ENCODE measurements at regions not wholly inside any gene's neighbourhood (a gene's known extent, or its start where the extent isn't known, plus 50 kb on each side); places are given as distances from the start of the nearest gene placed in this dataset.

GRCh38 chr4:132502096-132502552 is 647.0 kb upstream of the PCDH10 start:
- DNase-seq = no peak
- Histone ChIP-seq H3K4me3 (ENCODE audit: low read length) (no peak overlapping the region), H3K27ac (ENCODE audit: low read length) (no peak overlapping the region), H3K9me3 (replicated peaks; ENCODE audit: control insufficient read depth, low read depth, low read length) (no peaks in the 10 kb centered on the region), H3K36me3 (ENCODE audit: control insufficient read depth, insufficient read depth, low read length) (no peaks in the 10 kb centered on the region), H3K4me1 (ENCODE audit: control insufficient read depth, insufficient read depth, low read length) (no peaks in the 10 kb centered on the region), H3K27me3 (ENCODE audit: control insufficient read depth, insufficient read depth, low read length) (no peaks in the 10 kb centered on the region)

GRCh38 chr4:132504438-132504837 is 644.7 kb upstream of the PCDH10 start:
- WGBS (ENCODE audit: insufficient coverage) = 77% methylated on average over 2 of the region's 2 CpGs
- Histone ChIP-seq H3K9me3 (replicated peaks; ENCODE audit: control insufficient read depth, low read depth, low read length) (no peaks in the 10 kb centered on the region), H3K4me1 (ENCODE audit: control insufficient read depth, insufficient read depth, low read length) (no peaks in the 10 kb centered on the region), H3K27me3 (ENCODE audit: control insufficient read depth, insufficient read depth, low read length) (no peaks in the 10 kb centered on the region), H3K36me3 (ENCODE audit: control insufficient read depth, insufficient read depth, low read length) (no peaks in the 10 kb centered on the region), H3K4me3 (ENCODE audit: low read length) (no peak overlapping the region), H3K27ac (ENCODE audit: low read length) (no peak overlapping the region)
- DNase-seq = no peak

- no peak overlapping the region for H3K27ac ChIP-seq (ENCODE audit: low read length)
- H3K36me3 ChIP-seq (ENCODE audit: control insufficient read depth, insufficient read depth, low read length) = no peaks in the 10 kb centered on the region
- no peak for DNase-seq
- no peaks in the 10 kb centered on the region for H3K27me3 ChIP-seq (ENCODE audit: control insufficient read depth, insufficient read depth, low read length)
- no CpG with 5 or more reads among the region's 2 CpGs for WGBS (ENCODE audit: insufficient coverage)
- H3K9me3 ChIP-seq (replicated peaks; ENCODE audit: control insufficient read depth, low read depth, low read length) = no peaks in the 10 kb centered on the region
- no peak overlapping the region for H3K4me3 ChIP-seq (ENCODE audit: low read length)
- H3K4me1 ChIP-seq (ENCODE audit: control insufficient read depth, insufficient read depth, low read length) = no peaks in the 10 kb centered on the region
Measured at GRCh38 chr4:132506568-132506967, 642.5 kb upstream of the PCDH10 start.

GRCh38 chr4:132513491-132513890 is 635.6 kb upstream of the PCDH10 start:
- no peaks in the 10 kb centered on the region for H3K36me3 ChIP-seq (ENCODE audit: control insufficient read depth, insufficient read depth, low read length)
- no peaks in the 10 kb centered on the region for H3K4me1 ChIP-seq (ENCODE audit: control insufficient read depth, insufficient read depth, low read length)
- 15% methylated on average over 2 of the region's 2 CpGs for WGBS (ENCODE audit: insufficient coverage)
- DNase-seq = no peak
- no peak overlapping the region for H3K27ac ChIP-seq (ENCODE audit: low read length)
- H3K27me3 ChIP-seq (ENCODE audit: control insufficient read depth, insufficient read depth, low read length) = no peaks in the 10 kb centered on the region
- H3K9me3 ChIP-seq (replicated peaks; ENCODE audit: control insufficient read depth, low read depth, low read length) = no peaks in the 10 kb centered on the region
- H3K4me3 ChIP-seq (ENCODE audit: low read length) = no peak overlapping the region

- no peak overlapping the region for H3K4me3 ChIP-seq (ENCODE audit: low read length)
- no CpG with 5 or more reads among the region's 1 CpG for WGBS (ENCODE audit: insufficient coverage)
Measured at GRCh38 chr4:132526652-132527051, 622.4 kb upstream of the PCDH10 start.

GRCh38 chr4:132527817-132528216 is 621.3 kb upstream of the PCDH10 start:
- no peak for DNase-seq
- no peak overlapping the region for H3K27ac ChIP-seq (ENCODE audit: low read length)
- H3K4me3 ChIP-seq (ENCODE audit: low read length) = no peak overlapping the region
- no peaks in the 10 kb centered on the region for H3K9me3 ChIP-seq (replicated peaks; ENCODE audit: control insufficient read depth, low read depth, low read length)
- no CpG with 5 or more reads among the region's 1 CpG for WGBS (ENCODE audit: insufficient coverage)
- no peaks in the 10 kb centered on the region for H3K27me3 ChIP-seq (ENCODE audit: control insufficient read depth, insufficient read depth, low read length)
- no peaks in the 10 kb centered on the region for H3K36me3 ChIP-seq (ENCODE audit: control insufficient read depth, insufficient read depth, low read length)
- no peaks in the 10 kb centered on the region for H3K4me1 ChIP-seq (ENCODE audit: control insufficient read depth, insufficient read depth, low read length)

More at GRCh38 chr4:132526652-132527051, 622.4 kb upstream of the PCDH10 start:
- no peaks in the 10 kb centered on the region for H3K27me3 ChIP-seq (ENCODE audit: control insufficient read depth, insufficient read depth, low read length)
- H3K4me1 ChIP-seq (ENCODE audit: control insufficient read depth, insufficient read depth, low read length) = no peaks in the 10 kb centered on the region
- H3K36me3 ChIP-seq (ENCODE audit: control insufficient read depth, insufficient read depth, low read length) = no peaks in the 10 kb centered on the region
- DNase-seq = no peak
- H3K9me3 ChIP-seq (replicated peaks; ENCODE audit: control insufficient read depth, low read depth, low read length) = no peaks in the 10 kb centered on the region
- no peak overlapping the region for H3K27ac ChIP-seq (ENCODE audit: low read length)

GRCh38 chr4:132530861-132531260 is 618.2 kb upstream of the PCDH10 start:
- no CpG with 5 or more reads among the region's 2 CpGs for WGBS (ENCODE audit: insufficient coverage)
- Histone ChIP-seq H3K4me3 (ENCODE audit: low read length) (no peak overlapping the region), H3K4me1 (ENCODE audit: control insufficient read depth, insufficient read depth, low read length) (no peaks in the 10 kb centered on the region), H3K27ac (ENCODE audit: low read length) (no peak overlapping the region), H3K36me3 (ENCODE audit: control insufficient read depth, insufficient read depth, low read length) (no peaks in the 10 kb centered on the region), H3K9me3 (replicated peaks; ENCODE audit: control insufficient read depth, low read depth, low read length) (no peaks in the 10 kb centered on the region), H3K27me3 (ENCODE audit: control insufficient read depth, insufficient read depth, low read length) (no peaks in the 10 kb centered on the region)
- peak; percentile 50 for DNase-seq

GRCh38 chr4:132540268-132540667 is 608.8 kb upstream of the PCDH10 start:
- no peaks in the 10 kb centered on the region for H3K4me1 ChIP-seq (ENCODE audit: control insufficient read depth, insufficient read depth, low read length)
- no peaks in the 10 kb centered on the region for H3K36me3 ChIP-seq (ENCODE audit: control insufficient read depth, insufficient read depth, low read length)
- no peaks in the 10 kb centered on the region for H3K27me3 ChIP-seq (ENCODE audit: control insufficient read depth, insufficient read depth, low read length)
- no peaks in the 10 kb centered on the region for H3K9me3 ChIP-seq (replicated peaks; ENCODE audit: control insufficient read depth, low read depth, low read length)
- no peak overlapping the region for H3K27ac ChIP-seq (ENCODE audit: low read length)
- WGBS (ENCODE audit: insufficient coverage) = 83% methylated on average over 1 of the region's 1 CpG
- no peak overlapping the region for H3K4me3 ChIP-seq (ENCODE audit: low read length)
- DNase-seq = no peak

GRCh38 chr4:132540797-132541196 is 608.3 kb upstream of the PCDH10 start:
- DNase-seq = no peak
- H3K4me3 ChIP-seq (ENCODE audit: low read length) = no peak overlapping the region
- no peaks in the 10 kb centered on the region for H3K9me3 ChIP-seq (replicated peaks; ENCODE audit: control insufficient read depth, low read depth, low read length)
- WGBS (ENCODE audit: insufficient coverage) = 53% methylated on average over 4 of the region's 4 CpGs
- no peaks in the 10 kb centered on the region for H3K27me3 ChIP-seq (ENCODE audit: control insufficient read depth, insufficient read depth, low read length)
- no peak overlapping the region for H3K27ac ChIP-seq (ENCODE audit: low read length)
- no peaks in the 10 kb centered on the region for H3K36me3 ChIP-seq (ENCODE audit: control insufficient read depth, insufficient read depth, low read length)
- no peaks in the 10 kb centered on the region for H3K4me1 ChIP-seq (ENCODE audit: control insufficient read depth, insufficient read depth, low read length)

GRCh38 chr4:132542228-132542627 is 606.9 kb upstream of the PCDH10 start:
- no peaks in the 10 kb centered on the region for H3K9me3 ChIP-seq (replicated peaks; ENCODE audit: control insufficient read depth, low read depth, low read length)
- H3K4me1 ChIP-seq (ENCODE audit: control insufficient read depth, insufficient read depth, low read length) = no peaks in the 10 kb centered on the region
- no peaks in the 10 kb centered on the region for H3K36me3 ChIP-seq (ENCODE audit: control insufficient read depth, insufficient read depth, low read length)
- H3K27ac ChIP-seq (ENCODE audit: low read length) = no peak overlapping the region
- no peak for DNase-seq
- H3K4me3 ChIP-seq (ENCODE audit: low read length) = no peak overlapping the region
- no peaks in the 10 kb centered on the region for H3K27me3 ChIP-seq (ENCODE audit: control insufficient read depth, insufficient read depth, low read length)

- 87% methylated on average over 3 of the region's 4 CpGs for WGBS (ENCODE audit: insufficient coverage)
- H3K9me3 ChIP-seq (replicated peaks; ENCODE audit: control insufficient read depth, low read depth, low read length) = no peaks in the 10 kb centered on the region
- no peak for DNase-seq
Measured at GRCh38 chr4:132548463-132548862, 600.6 kb upstream of the PCDH10 start.

More at GRCh38 chr4:132548463-132548862, 600.6 kb upstream of the PCDH10 start:
- Histone ChIP-seq H3K27ac (ENCODE audit: low read length) (no peak overlapping the region), H3K27me3 (ENCODE audit: control insufficient read depth, insufficient read depth, low read length) (no peaks in the 10 kb centered on the region), H3K36me3 (ENCODE audit: control insufficient read depth, insufficient read depth, low read length) (no peaks in the 10 kb centered on the region), H3K4me1 (ENCODE audit: control insufficient read depth, insufficient read depth, low read length) (no peaks in the 10 kb centered on the region), H3K4me3 (ENCODE audit: low read length) (no peak overlapping the region)
